SKM-1 (cell line): ENCODE measurements at regions not wholly inside any gene's neighbourhood (a gene's known extent, or its start where the extent isn't known, plus 50 kb on each side); places are given as distances from the start of the nearest gene placed in this dataset.
"Not testable (repeated sequence)": the region's sequence is repeated elsewhere in the genome, so short reads cannot be mapped to it uniquely, and the experiment has no call there.

Experiments
- DNase-seq: peaks from one replicate; lab custom pipeline; 2025; ENCODE audit not compliant: unreplicated experiment; lab: John Stamatoyannopoulos, UW

DNA sequence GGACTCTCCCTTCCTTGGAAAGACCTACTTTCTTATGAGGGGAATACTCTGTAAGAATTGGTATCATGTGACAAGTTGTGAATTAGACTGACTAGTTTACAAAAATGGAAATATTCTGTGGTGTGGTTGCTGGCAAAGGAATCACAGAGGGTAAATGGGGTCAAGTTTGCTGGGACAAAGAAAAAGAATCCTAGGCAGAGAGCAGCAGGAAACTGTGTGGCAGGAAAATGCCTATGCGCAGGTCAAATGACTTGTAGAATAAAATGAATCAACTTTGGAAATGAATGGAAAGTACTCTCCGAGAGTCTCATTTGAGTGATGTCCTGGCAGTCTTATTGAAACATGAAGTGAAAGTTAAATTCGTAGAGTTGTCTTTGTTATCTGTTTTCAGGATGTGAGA is 1250.7 kb downstream of the UQCRFS1 start:
- DNase-seq, result no peak

DNA sequence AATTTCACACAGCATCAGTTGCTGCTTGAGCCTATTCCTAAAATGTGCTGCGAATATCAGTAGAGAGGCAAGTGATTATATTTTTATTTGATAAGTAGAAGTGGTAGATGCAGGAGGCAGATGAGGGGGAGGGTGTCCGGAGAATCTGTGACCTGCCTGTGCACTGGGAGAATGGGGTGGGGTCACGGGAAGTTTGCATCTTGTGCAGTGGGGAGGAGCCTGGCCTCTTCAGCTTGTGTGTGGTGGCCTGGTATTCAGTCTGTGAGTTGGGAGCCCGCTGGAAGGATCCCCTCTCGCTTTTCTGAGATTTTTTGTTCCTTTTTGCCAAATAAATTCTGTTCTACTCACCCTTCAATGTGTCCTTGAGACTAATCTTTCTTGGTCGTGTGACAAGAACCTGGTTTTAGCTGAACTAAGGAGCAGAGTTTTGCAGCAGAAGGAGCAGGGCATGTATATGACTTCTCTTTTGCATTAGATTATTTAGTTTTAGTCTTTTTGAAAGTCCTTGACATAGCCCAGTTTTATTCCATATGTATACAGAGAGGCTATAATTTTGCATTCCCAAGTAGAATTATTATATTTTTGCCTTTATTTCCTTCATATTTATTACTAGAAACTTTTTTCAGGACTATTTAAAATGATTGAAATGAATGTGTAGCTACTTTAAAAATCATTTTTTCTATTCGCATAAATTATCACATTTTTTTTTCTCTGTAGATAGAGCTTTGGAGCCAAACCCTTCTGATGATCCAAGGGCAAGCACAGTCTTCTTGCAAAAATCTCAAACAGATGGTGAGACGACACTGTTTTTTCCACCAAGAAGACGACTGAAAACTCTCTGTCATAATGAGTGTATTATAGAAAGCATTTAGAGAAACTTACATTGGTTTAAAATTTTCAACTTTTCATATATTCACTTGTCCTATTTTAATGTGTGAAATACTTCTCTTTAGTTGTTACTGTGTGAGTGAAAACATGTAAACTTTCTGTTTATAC is 1257.2 kb downstream of the UQCRFS1 start:
- no peak for DNase-seq

DNA sequence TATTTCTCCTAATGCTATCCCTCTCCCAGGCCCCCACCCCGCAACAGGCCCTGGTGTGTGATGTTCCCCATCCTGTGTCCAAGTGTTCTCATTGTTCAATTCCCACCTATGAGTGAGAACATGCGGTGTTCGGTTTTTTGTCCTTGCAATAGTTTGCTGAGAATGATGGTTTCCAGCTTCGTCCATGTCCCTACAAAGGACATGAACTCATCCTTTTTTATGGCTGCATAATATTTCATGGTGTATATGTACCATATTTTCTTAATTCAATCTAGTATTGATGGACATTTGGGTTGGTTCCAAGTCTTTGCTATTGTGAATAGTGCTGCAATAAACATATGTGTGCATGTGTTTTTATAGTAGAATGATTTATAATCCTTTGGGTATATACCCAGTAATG is 1270.3 kb downstream of the UQCRFS1 start:
- not testable (repeated sequence) for DNase-seq

DNA sequence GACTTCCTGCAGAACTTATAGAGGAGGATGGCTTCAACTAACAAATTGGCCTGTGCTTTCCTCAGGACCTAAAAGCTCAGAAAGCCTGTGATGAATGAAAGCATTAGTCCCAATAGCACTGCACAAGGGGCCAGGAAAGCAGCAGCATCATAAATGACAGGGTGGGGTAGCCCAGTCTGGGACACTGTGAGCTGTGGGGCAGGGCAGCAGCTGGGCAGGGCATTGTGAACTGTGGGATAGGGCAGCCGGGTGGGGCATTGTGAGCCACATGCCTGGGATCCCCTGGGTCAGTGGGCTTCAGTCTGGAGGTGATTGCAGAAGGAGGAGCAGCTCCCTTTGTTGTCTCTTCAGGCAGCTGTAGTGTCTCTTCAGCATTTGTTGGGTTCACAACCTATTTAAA is 1276.8 kb downstream of the UQCRFS1 start:
- DNase-seq, result no peak

DNA sequence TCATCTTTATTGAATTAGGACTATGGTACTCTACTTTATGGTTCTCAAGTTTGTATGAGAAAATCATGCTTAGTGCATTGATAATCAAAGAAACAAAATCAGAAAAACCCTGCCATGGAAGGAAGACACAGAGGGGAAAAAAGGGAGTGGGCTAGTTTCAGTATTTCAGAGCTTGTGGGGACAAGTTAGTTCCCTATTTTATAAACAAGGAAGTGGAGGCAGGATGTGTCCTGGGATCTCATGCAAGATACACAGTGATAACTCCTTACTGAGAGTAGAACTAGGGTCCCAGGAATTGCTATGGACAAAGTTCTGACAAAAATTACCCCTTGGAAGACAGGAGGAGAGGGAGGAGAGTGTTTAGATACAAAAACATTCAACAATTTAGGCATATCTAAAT is 1277.3 kb downstream of the UQCRFS1 start:
- DNase-seq, result no peak

DNA sequence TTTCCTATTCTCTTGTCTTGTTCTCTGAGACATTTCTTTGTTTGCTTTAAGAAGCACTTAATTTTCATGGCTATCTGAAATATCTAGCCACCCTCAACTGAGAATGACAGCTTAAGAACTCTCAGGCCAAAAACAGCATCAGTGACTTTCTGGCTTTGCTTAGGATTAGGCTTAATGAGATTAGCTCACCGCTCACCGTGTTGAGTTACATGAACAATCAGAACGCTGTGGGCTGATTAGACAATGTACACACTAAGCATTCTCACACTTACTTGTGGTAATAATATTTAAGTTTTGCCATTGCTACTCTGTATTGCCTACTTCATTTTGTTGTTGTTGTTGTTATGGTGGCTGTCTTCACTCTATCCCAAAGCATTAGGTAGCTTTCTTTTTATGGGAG is 1283.6 kb downstream of the UQCRFS1 start:
- DNase-seq, result no peak

DNA sequence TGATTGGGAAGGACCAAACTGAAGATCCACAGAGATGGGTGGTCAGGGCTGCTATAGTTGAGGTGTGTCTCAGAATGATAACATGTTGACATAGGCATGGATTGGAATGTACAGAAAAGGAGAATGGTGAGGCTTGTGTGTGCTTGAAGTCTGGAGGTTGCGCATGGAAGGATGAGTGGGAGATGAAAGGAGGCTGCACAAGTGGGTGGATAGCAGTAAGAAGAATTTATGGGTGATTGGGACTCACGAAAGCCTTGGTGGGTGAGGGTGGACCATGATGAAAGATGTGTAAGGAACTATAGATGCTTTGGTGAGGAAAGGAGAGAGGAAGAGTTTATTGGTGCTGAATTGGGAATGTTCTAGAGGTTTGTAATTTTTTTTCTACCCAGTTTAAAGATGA is 1287.7 kb downstream of the UQCRFS1 start:
- no peak for DNase-seq

GRCh38 chr19:27922970-27923369 is 1290.0 kb downstream of the UQCRFS1 start:
- DNase-seq, result no peak

DNA sequence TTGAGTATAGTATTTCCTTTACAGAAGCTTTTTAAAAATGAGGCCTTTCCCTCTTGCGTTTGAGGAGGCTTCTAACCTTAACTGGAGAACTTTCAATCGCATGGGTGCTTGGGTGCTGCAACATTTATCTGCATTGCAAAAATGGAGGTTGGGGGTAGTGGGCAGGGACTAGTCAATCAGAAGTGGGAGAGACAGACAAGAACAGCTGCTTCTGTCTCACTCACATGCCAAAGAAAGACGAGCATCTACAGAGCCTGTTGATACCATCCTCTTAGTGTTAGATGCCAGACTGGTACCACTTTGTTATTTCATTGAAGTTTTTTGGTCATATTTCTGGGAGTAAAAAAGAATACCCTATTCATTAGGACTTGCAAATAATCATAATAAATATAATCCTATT is 1292.2 kb downstream of the UQCRFS1 start:
- DNase-seq, result no peak

- no peak for DNase-seq
These were observed 1294.1 kb downstream of the UQCRFS1 start for GRCh38 chr19:27918818-27919217.

- no peak for DNase-seq
These were observed 1301.6 kb downstream of the UQCRFS1 start for GRCh38 chr19:27911122-27911898.

GRCh38 chr19:27909861-27910260 is 1303.1 kb downstream of the UQCRFS1 start:
- no peak for DNase-seq

DNA sequence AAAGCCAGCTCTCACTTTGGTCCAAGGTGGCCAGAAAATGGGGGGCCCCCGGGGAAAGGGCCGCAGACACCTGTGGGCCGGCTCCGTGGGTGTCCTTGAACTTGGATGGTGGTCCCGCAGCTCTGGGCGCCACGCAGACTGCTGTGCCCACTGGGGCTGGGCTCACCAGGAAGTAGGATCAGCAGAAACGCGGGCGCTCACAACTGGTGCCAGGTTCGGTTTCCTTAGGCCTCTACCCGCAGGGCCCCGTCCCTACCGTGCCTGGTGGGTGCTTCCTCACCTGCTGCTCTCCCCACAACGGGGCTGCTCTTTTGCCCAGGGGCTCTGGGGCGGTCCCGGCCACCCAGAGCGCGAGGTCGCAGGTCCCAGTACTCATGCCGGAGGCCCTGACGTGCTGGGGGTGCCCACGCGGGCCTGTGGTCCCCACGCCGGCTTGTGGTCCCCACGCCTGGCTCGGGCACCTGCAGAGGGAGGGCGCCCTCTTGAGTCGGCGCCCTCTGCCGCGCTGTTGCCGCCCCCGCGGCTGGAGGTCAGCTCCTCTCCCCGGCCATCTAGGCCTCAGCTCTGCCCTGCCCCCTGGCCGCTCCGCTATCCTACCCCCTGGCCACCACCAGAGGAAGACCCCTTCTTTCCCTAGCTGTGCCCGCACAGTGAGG is 1303.6 kb downstream of the UQCRFS1 start:
- DNase-seq, result no peak

DNA sequence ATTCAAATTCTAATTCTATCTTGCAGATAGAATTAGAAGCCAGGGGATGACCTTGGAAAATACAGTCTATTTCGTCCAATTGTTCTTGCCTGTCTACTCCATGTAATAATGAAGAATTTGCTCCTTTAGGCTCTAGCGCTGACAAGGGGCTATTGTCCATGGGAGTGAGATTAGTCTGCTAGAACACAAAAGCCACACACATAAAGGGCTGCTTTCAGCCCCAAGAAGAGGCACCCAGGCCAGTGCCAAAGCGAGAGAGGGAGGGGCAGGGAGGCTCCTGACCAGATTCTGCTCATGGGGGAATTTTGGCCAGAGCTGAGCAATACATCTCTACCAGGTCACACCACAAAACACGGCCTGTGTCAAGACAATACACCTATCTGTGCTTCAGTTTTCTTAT is 1306.9 kb downstream of the UQCRFS1 start:
- DNase-seq, result no peak

GRCh38 chr19:27905074-27905473 is 1307.9 kb downstream of the UQCRFS1 start:
- DNase-seq, result no peak

DNA sequence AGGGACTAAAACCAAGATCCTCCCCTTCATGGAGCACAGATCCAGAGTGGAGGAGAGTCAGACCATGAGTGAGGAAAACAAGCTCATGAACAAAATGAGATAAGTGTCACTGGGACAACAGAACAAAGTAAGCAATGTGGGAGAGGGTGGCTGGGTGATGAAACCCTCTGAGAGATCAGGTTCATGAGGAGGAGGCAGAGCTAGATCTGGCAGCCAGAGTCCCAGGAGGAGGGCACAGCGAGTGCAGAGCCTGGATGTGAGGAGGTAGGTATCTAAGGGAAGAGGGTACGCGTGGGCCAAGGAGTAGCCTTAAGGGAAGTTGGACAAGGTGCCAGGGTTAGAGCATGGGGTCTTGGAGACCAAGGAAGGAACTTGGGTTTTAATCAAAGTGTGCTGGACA is 1311.9 kb downstream of the UQCRFS1 start:
- no peak for DNase-seq

DNA sequence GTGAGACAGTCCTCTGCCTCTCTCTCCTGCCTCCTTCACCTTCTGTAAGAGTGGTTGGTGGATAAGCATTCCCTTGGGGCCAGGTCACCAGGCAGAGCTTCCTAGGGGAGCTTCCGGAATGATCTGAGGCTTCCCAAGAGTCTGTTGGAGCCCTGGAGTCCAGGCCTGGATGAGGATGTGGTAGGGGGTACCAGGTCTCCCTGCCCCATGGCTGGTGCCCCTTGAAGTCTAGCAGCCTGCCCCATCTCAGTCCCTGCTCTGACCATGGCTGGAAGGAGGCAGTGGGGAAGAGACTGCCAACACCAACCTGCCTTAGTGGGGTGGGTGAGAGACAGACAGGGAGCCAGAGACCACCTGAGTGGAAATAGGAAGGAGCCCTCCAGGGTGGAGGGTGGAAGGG is 1316.9 kb downstream of the UQCRFS1 start:
- DNase-seq, result no peak

- no peak for DNase-seq
These were observed 1317.8 kb downstream of the UQCRFS1 start for GRCh38 chr19:27894906-27895754.

- no peak for DNase-seq
These were observed 1320.5 kb downstream of the UQCRFS1 start for GRCh38 chr19:27892500-27892899.

DNA sequence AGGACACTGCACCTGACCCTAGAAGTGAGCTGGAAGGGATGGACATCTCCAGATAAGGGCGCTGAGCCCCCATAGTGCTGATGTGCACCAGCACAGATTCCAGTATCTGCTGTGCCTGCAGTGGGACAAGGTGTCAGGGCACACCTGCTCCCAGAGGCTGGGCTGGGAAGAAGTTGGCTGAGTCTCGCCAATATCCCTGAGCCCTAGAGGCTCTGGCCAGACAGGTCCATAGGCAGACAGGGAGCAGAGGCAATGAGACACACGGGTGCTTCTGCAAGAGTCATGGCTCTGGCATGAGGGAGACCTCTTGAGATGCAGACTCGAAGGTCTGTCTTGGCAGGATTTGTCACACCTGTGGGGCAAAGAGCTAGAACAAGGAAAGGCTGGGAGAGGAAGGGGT is 1321.5 kb downstream of the UQCRFS1 start:
- no peak for DNase-seq

- DNase-seq, result no peak
These were observed 1322.3 kb downstream of the UQCRFS1 start for GRCh38 chr19:27890696-27891095.
